NB4 (cell line): ENCODE measurements at regions not wholly inside any gene's neighbourhood (a gene's known extent, or its start where the extent isn't known, plus 50 kb on each side); places are given as distances from the start of the nearest gene placed in this dataset.
A peak's percentile ranks its signal among the peaks of the same experiment; 100 is the strongest.

Experiments
- CTCF ChIP-seq: IDR thresholded peaks from one replicate; pipeline ENCODE4 v1.5.1; 2012; ENCODE audit warnings: low read depth, low read length
- MAX ChIP-seq: IDR thresholded peaks from 2 replicates; pipeline ENCODE4 v1.6.1; 2011; ENCODE audit warnings: low read depth, low read length
- POLR2A ChIP-seq: IDR thresholded peaks from 2 replicates; pipeline ENCODE4 v1.6.1; 2011; ENCODE audit warnings: mild to moderate bottlenecking; ENCODE audit not compliant: insufficient read length; ENCODE audit errors: extremely low read depth

GRCh38 chr2:195318440-195319111 lies 338.4 kb upstream of the SLC39A10 start:
- TF ChIP-seq CTCF (peak; percentile 39), POLR2A (no peak), MAX (no peak)
